Mucosa of descending colon (tissue), 3 donors: ENCODE measurements at regions not wholly inside any gene's neighbourhood (a gene's known extent, or its start where the extent isn't known, plus 50 kb on each side); places are given as distances from the start of the nearest gene placed in this dataset.

ENCODE experiments used
- ATAC-seq: fragments of 200-7000 bp; cut with Tn5 transposase; one replicate; pipeline ENCODE4 v1.9.1; 2020; ENCODE audit warnings: mild to moderate bottlenecking, moderate library complexity
- DNase-seq, 3 donors: peaks; one replicate each; pipeline ENCODE4 v3.0.0-alpha.2; 2020
- H3K36me3 ChIP-seq: fragments of 200-600 bp; one replicate; pipeline ENCODE4 v1.8.0; 2021; ENCODE audit warnings: low read depth, mild to moderate bottlenecking
- H3K4me1 ChIP-seq: fragments of 200-600 bp; one replicate; pipeline ENCODE4 v1.8.0; 2021; ENCODE audit warnings: low read depth, mild to moderate bottlenecking
- H3K4me3 ChIP-seq: fragments of 200-600 bp; one replicate; pipeline ENCODE4 v1.8.0; 2021; ENCODE audit warnings: mild to moderate bottlenecking
- H3K9me3 ChIP-seq: fragments of 200-600 bp; one replicate; pipeline ENCODE4 v1.8.0; 2021; ENCODE audit warnings: mild to moderate bottlenecking
- intact Hi-C, 2 donors: fragments of 100-400 bp; cut with DNase I in 1 of 2; cut with micrococcal nuclease in 1 of 2; formaldehyde crosslinking; loops; one replicate each; pipeline versions ENCODE4 v1.11.0 to v1.11.1; 2022; cut with DNase I, micrococcal nuclease
- TF ChIP-seq, protein P1 (sequence below): fragments of 200-600 bp; IDR thresholded peaks from one replicate; pipeline ENCODE4 v1.8.0; 2022; ENCODE audit warnings: antibody characterized with exemption, mild to moderate bottlenecking
- donor health status: DM: no; HTN: no; CAD: no; lungs with moderate emphysema.
- donor health status: DM: no; HTN: no; CAD: no.
- donor health status: DM: no; HTN: yes; CAD: no.

DNA sequence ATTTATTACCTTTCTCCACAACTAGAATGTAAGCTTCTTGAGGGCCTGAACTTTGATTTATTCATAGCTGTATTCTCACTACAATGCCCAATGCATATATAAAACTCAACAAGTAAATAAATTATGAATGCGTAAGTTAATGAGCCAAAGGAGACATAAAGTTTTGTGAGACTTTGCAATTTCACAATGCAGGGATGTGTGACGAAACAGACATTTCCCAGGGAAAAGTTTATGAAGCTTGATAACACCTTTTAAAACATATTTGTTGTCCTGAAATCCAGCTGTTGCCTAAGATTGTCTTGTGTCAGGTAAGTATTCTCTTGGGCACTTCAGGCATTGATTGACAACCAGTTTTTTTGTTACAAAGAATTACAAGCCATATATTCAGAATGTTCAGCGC is 800.1 kb downstream of the BRINP1 start:
- DNase-seq (no peak), ATAC-seq (no peak)
- no peaks in the 10 kb centered on the region for H3K4me1 ChIP-seq
- intact Hi-C loops = no loop called here
- TF ChIP-seq, protein P1, sequence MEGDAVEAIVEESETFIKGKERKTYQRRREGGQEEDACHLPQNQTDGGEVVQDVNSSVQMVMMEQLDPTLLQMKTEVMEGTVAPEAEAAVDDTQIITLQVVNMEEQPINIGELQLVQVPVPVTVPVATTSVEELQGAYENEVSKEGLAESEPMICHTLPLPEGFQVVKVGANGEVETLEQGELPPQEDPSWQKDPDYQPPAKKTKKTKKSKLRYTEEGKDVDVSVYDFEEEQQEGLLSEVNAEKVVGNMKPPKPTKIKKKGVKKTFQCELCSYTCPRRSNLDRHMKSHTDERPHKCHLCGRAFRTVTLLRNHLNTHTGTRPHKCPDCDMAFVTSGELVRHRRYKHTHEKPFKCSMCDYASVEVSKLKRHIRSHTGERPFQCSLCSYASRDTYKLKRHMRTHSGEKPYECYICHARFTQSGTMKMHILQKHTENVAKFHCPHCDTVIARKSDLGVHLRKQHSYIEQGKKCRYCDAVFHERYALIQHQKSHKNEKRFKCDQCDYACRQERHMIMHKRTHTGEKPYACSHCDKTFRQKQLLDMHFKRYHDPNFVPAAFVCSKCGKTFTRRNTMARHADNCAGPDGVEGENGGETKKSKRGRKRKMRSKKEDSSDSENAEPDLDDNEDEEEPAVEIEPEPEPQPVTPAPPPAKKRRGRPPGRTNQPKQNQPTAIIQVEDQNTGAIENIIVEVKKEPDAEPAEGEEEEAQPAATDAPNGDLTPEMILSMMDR = no peak
- H3K4me3 ChIP-seq = no peak overlapping the region
- no peaks in the 10 kb centered on the region for H3K36me3 ChIP-seq
- H3K9me3 ChIP-seq = no peaks in the 10 kb centered on the region

DNA sequence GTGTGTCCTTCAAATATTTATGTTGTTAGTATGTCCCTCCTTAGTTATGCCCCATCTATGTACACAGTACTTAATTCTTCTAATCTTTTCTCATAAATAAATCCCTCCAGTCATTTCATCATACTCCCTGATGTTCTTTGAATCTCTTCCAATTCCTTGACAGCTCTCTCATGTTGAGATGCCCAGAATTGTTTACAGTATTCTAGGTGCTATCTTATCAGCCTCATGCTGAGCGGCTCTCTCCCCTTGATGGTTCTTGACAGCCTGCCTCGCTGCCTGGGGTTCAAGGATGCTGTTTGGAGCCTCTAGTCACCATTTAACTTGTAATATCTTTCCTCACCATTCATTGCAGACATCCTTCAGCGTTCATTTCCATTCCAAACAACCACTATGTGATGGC is 799.2 kb downstream of the BRINP1 start:
- TF ChIP-seq, protein P1 = no peak
- DNase-seq (no peak), ATAC-seq (no peak)
- Histone ChIP-seq H3K36me3 (no peaks in the 10 kb centered on the region), H3K4me3 (no peak overlapping the region), H3K9me3 (no peaks in the 10 kb centered on the region), H3K4me1 (no peaks in the 10 kb centered on the region)
- intact Hi-C loops = no loop called here

DNA sequence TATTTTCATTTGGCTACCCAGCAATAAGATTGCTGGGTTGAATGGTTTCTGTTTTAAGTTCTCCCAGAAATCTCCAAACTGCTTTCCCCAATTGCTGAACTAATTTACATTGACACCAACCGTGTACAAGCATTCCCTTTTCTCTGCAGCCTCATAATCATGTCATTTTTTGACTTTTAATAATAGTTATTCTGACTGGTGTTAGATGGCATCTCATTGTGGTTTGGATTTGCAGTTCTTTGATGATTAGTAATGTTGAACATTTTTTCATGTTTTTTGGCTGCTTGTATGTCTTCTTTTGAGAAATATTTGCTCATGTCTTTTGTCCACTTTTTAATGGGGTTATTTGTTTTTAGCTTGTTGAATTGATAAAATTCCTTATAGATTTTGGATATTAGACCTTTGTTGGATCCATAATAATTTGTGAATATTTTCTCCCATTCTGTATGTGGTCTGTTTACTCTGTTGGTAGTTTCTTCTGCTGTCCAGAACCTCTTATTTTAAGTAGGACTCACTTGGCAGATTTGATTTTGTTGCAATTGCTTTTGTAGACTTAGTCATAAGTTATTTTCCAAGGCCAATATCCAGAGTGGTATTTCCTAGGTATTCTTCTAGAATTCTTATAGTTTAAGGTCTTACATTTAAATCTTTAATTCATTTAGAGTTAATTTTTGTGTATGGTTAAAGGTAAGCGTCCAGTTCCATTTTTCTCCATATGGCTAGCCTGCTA is 793.7 kb downstream of the BRINP1 start:
- intact Hi-C loops = no loop called here
- ATAC-seq = no peak
- Histone ChIP-seq H3K36me3 (no peaks in the 10 kb centered on the region), H3K9me3 (no peaks in the 10 kb centered on the region), H3K4me3 (no peak overlapping the region), H3K4me1 (no peaks in the 10 kb centered on the region)
- DNase-seq = no peak
- TF ChIP-seq, protein P1 = no peak

DNA sequence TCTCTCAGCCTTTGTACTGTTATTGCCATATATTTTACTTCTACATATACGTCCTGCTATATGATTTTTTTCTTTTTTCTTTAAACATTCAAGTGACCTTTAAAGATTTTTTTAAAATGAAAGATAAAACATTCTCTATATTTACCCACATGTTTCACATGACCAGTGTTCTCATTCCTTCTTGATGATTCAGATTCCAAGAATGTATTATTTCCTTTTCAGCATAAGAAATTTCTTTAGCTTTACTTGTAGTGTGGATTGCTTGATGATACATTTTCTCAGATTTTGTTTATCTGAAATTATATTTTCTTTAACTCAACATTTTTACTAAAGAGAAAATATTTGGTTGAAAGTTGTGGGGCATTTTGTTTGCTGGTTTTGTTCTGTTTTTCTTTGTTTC is 792.1 kb downstream of the BRINP1 start:
- ATAC-seq = no peak

DNA sequence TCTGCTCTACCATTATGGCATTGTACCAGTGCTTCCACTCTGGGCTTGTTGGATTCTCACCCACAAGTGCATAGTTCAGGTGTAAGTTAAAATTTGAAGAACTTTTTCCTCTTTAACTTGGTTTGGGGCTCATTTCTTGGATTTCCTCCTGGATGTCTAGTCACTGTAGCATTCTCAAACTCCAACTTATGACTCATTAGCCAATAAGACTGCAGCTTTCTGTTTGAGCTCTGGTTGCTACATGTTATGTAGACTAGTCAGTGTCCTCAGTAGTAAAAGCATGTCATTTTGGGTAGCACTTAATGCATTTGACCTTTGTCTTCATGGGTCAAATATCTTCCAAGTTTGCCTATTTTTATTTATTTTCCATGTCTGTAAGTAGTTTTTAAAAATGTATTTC is 790.8 kb downstream of the BRINP1 start:
- Histone ChIP-seq H3K36me3 (no peaks in the 10 kb centered on the region), H3K4me3 (no peak overlapping the region), H3K9me3 (no peaks in the 10 kb centered on the region), H3K4me1 (no peaks in the 10 kb centered on the region)
- intact Hi-C loops = no loop called here
- DNase-seq = no peak
- ATAC-seq = no peak
- TF ChIP-seq, protein P1 = no peak

More for the DNA sequence above, 792.1 kb downstream of the BRINP1 start:
- intact Hi-C loops = no loop called here
- Histone ChIP-seq H3K4me1 (no peaks in the 10 kb centered on the region), H3K36me3 (no peaks in the 10 kb centered on the region), H3K4me3 (no peak overlapping the region), H3K9me3 (no peaks in the 10 kb centered on the region)
- TF ChIP-seq, protein P1 = no peak
- DNase-seq = no peak

DNA sequence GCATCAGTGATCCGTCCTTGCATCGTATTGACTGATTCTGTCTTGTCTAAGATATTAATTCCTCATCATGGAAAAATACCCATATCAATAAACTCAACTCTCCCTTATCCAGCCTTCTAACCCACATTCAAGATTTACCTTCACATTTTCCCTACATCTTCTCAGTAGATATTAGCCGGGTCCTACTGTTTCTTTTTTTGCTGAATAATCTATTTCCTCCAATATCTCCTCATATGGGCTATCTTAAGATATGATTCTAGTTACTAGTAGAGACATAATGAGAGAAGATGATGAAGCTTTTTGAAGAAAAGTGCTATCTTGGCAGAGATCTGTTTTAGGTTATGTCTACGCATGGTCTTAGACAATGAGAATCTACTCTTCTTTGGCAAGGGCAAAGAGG is 785.8 kb downstream of the BRINP1 start:
- intact Hi-C loops = no loop called here

More for the DNA sequence above, 785.8 kb downstream of the BRINP1 start:
- Histone ChIP-seq H3K4me1 (no peaks in the 10 kb centered on the region), H3K36me3 (no peaks in the 10 kb centered on the region), H3K4me3 (no peak overlapping the region), H3K9me3 (no peaks in the 10 kb centered on the region)
- no peak for ATAC-seq
- TF ChIP-seq, protein P1 = no peak
- no peak for DNase-seq
